H9 (cell line): ENCODE measurements at regions not wholly inside any gene's neighbourhood (a gene's known extent, or its start where the extent isn't known, plus 50 kb on each side); places are given as distances from the start of the nearest gene placed in this dataset.
"Not testable (repeated sequence)": the region's sequence is repeated elsewhere in the genome, so short reads cannot be mapped to it uniquely, and the experiment has no call there.

Experiments used
- DNase-seq: peaks from one replicate; pipeline ENCODE4 v3.0.0-alpha.2; 2017
- H2AFZ ChIP-seq: one replicate; pipeline ENCODE4 v1.6.1; 2013; ENCODE audit warnings: mild to moderate bottlenecking, low read length, control low read depth, moderate library complexity
- H2AK5ac ChIP-seq: 2 replicates; pipeline ENCODE4 v1.6.1; 2013; ENCODE audit warnings: low read length, control low read depth, mixed read lengths; ENCODE audit not compliant: insufficient read length
- H2BK120ac ChIP-seq: one replicate; pipeline ENCODE4 v1.6.1; 2013; ENCODE audit warnings: low read depth, mild to moderate bottlenecking, low read length, control low read depth, inconsistent platforms; ENCODE audit not compliant: poor library complexity, severe bottlenecking
- H2BK12ac ChIP-seq: 2 replicates; pipeline ENCODE4 v1.6.1; 2013; ENCODE audit warnings: low read length, control low read depth, mixed read lengths, low read depth; ENCODE audit not compliant: insufficient read length
- H2BK15ac ChIP-seq: 2 replicates; pipeline ENCODE4 v1.6.1; 2013; ENCODE audit warnings: low read depth, low read length, control low read depth
- H2BK20ac ChIP-seq: one replicate; pipeline ENCODE4 v1.6.1; 2013; ENCODE audit warnings: low read depth, mild to moderate bottlenecking, low read length, control low read depth, inconsistent platforms; ENCODE audit not compliant: poor library complexity, severe bottlenecking
- H2BK5ac ChIP-seq: 2 replicates; pipeline ENCODE4 v1.6.1; 2013; ENCODE audit warnings: low read length, control low read depth, mixed read lengths; ENCODE audit not compliant: insufficient read length
- H3K14ac ChIP-seq: 2 replicates; pipeline ENCODE4 v1.6.1; 2013; ENCODE audit warnings: low read length, control low read depth; ENCODE audit not compliant: insufficient read depth
- H3K18ac ChIP-seq: 2 replicates; pipeline ENCODE4 v1.6.1; 2013; ENCODE audit warnings: low read depth, mild to moderate bottlenecking, mixed read lengths, low read length, control low read depth; ENCODE audit not compliant: insufficient read length
- H3K23ac ChIP-seq: 2 replicates; pipeline ENCODE4 v1.6.1; 2013; ENCODE audit warnings: low read length, control low read depth, mixed read lengths, low read depth; ENCODE audit not compliant: insufficient read length
- H3K23me2 ChIP-seq: 2 replicates; pipeline ENCODE4 v1.6.1; 2013; ENCODE audit warnings: low read depth, mild to moderate bottlenecking, mixed read lengths, low read length, control low read depth; ENCODE audit not compliant: insufficient read length, poor library complexity, severe bottlenecking
- H3K27ac ChIP-seq: 2 replicates; pipeline ENCODE4 v1.5.1; 2013; ENCODE audit warnings: low read length, control low read depth, mixed read lengths, low read depth; ENCODE audit not compliant: insufficient read length
- H3K27me3 ChIP-seq: 2 replicates; pipeline ENCODE4 v1.6.1; 2013; ENCODE audit warnings: low read length, control low read depth, inconsistent platforms; ENCODE audit not compliant: insufficient read depth
- H3K4ac ChIP-seq: 2 replicates; pipeline ENCODE4 v1.6.1; 2013; ENCODE audit warnings: low read depth, mild to moderate bottlenecking, control low read depth, inconsistent platforms, low read length, moderate library complexity
- H3K4me1 ChIP-seq: 2 replicates; pipeline ENCODE4 v1.6.1; 2013; ENCODE audit warnings: low read length, control low read depth, inconsistent platforms; ENCODE audit not compliant: insufficient read depth
- H3K4me2 ChIP-seq: 2 replicates; pipeline ENCODE4 v1.6.1; 2013; ENCODE audit warnings: low read length, control low read depth, mixed read lengths; ENCODE audit not compliant: insufficient read length, insufficient read depth
- H3K56ac ChIP-seq: 2 replicates; pipeline ENCODE4 v1.6.1; 2013; ENCODE audit warnings: low read depth, mild to moderate bottlenecking, mixed read lengths, low read length, control low read depth; ENCODE audit not compliant: insufficient read length
- H3K79me1 ChIP-seq: 2 replicates; pipeline ENCODE4 v1.6.1; 2013; ENCODE audit warnings: low read depth, mild to moderate bottlenecking, moderate library complexity, low read length, control low read depth, inconsistent platforms; ENCODE audit not compliant: insufficient read depth, poor library complexity, severe bottlenecking
- H3K79me2 ChIP-seq: 2 replicates; pipeline ENCODE4 v1.6.1; 2013; ENCODE audit warnings: low read length, control low read depth, inconsistent platforms; ENCODE audit not compliant: insufficient read depth
- H3K9ac ChIP-seq: 2 replicates; pipeline ENCODE4 v1.6.1; 2013; ENCODE audit warnings: low read length, control low read depth, mixed read lengths; ENCODE audit not compliant: insufficient read length; ENCODE audit errors: extremely low read depth
- H3K9me3 ChIP-seq: one replicate; pipeline ENCODE4 v1.6.1; 2013; ENCODE audit warnings: low read depth, low read length, inconsistent platforms; ENCODE audit not compliant: control insufficient read depth
- H3T11ph ChIP-seq: one replicate; pipeline ENCODE4 v1.6.1; 2013; ENCODE audit warnings: mild to moderate bottlenecking, low read length, control low read depth, inconsistent platforms
- H4K20me1 ChIP-seq: one replicate; pipeline ENCODE4 v1.6.1; 2013; ENCODE audit not compliant: control insufficient read depth, insufficient read length, insufficient read depth
- H4K5ac ChIP-seq: 2 replicates; pipeline ENCODE4 v1.6.1; 2013; ENCODE audit warnings: low read depth, mild to moderate bottlenecking, mixed read lengths, low read length, control low read depth; ENCODE audit not compliant: insufficient read length
- H4K8ac ChIP-seq: replicated peaks from 2 replicates; pipeline ENCODE4 v1.6.1; 2013; ENCODE audit warnings: low read length, control low read depth, mixed read lengths, low read depth; ENCODE audit not compliant: insufficient read length
- H4K91ac ChIP-seq: 2 replicates; pipeline ENCODE4 v1.6.1; 2013; ENCODE audit warnings: low read depth, mild to moderate bottlenecking, moderate library complexity, mixed read lengths, low read length, control low read depth; ENCODE audit not compliant: insufficient read length
- H3K27ac Mint-ChIP-seq, 3 experiments: 2 replicates in 2 of 3; 3 replicates in 1 of 3; pipeline ENCODE4 v1.8.0; 2020 to 2021; ENCODE audit warnings: mixed read lengths in 3 of 3, mild to moderate bottlenecking in 1 of 3, moderate library complexity in 1 of 3
- H3K27me3 Mint-ChIP-seq: 2 replicates; pipeline ENCODE4 v1.8.0; 2021; ENCODE audit warnings: low read depth, mild to moderate bottlenecking, moderate library complexity, mixed read lengths
- H3K36me3 Mint-ChIP-seq, 3 experiments: 2 replicates in 2 of 3; 3 replicates in 1 of 3; pipeline ENCODE4 v1.8.0; 2020 to 2021; ENCODE audit warnings: low read depth in 3 of 3, mixed read lengths in 3 of 3; ENCODE audit not compliant: insufficient read depth in 1 of 3
- H3K4me1 Mint-ChIP-seq, 2 experiments: 2 replicates each; pipeline ENCODE4 v1.8.0; 2020; ENCODE audit warnings: mixed read lengths in 2 of 2
- H3K4me3 Mint-ChIP-seq, 2 experiments: 2 replicates in 1 of 2; 3 replicates in 1 of 2; pipeline ENCODE4 v1.8.0; 2020 to 2021; ENCODE audit warnings: mild to moderate bottlenecking in 2 of 2, mixed read lengths in 2 of 2, moderate library complexity in 1 of 2
- H3K9me3 Mint-ChIP-seq, 2 experiments: 2 replicates in 1 of 2; 3 replicates in 1 of 2; pipeline ENCODE4 v1.8.0; 2020; ENCODE audit warnings: mild to moderate bottlenecking in 2 of 2, mixed read lengths in 2 of 2, moderate library complexity in 1 of 2
- WGBS: extraction: QIAGEN DNeasy Blood & Tissue Kit; methylation state at CpG from one replicate; pipeline ENCODE4 v1.1.7; 2013; ENCODE audit warnings: missing lambda C conversion rate, low lambda C conversion rate, mixed read lengths; ENCODE audit not compliant: insufficient read length; ENCODE audit errors: extremely low coverage; 5-methylcytosine and 5-hydroxymethylcytosine counted together

- not testable (repeated sequence) for H3K27me3 ChIP-seq, H3K9ac ChIP-seq, H2BK12ac ChIP-seq, H4K5ac ChIP-seq, H3K4me1 Mint-ChIP-seq, H3K9me3 Mint-ChIP-seq, H3K4me3 Mint-ChIP-seq, H3K27ac Mint-ChIP-seq, H2BK15ac ChIP-seq, H2BK20ac ChIP-seq, H3K4ac ChIP-seq, H3T11ph ChIP-seq, DNase-seq, H3K79me1 ChIP-seq, H4K91ac ChIP-seq, H3K23ac ChIP-seq, H3K27me3 Mint-ChIP-seq, H3K36me3 Mint-ChIP-seq, H3K14ac ChIP-seq, H3K18ac ChIP-seq, H2BK120ac ChIP-seq, H3K56ac ChIP-seq, H3K23me2 ChIP-seq, H4K8ac ChIP-seq, H3K79me2 ChIP-seq, H3K4me2 ChIP-seq, H2AFZ ChIP-seq, H2AK5ac ChIP-seq, H3K27ac ChIP-seq, H4K20me1 ChIP-seq, H3K9me3 ChIP-seq, H3K4me1 ChIP-seq, H2BK5ac ChIP-seq
- no CpG with 5 or more reads among the region's 5 CpGs for WGBS
Measured at GRCh38 chr1:120529475-120530089, 114.7 kb downstream of the NBPF8 start.

DNA sequence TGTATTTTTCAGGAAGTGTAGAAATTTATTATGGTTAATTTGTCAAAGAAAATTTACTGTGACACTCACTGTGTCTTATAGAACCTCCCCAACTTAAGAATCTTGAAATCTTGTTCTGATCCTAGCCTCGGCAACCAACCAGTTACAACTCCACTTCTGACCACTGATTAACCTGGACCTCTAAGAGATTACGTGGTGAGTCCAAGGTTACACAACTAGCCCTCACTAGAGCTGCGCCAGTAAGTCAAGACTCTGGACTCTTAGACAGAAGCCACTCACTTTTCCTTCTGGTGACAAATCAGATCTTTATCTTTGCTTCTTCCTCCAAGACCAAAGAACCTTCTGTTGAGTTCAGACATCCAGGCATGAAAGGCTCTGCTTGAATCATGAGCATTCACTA lies 116.6 kb downstream of the NBPF8 start:
- not testable (repeated sequence) for H3K79me1 ChIP-seq, DNase-seq, H4K91ac ChIP-seq, H3T11ph ChIP-seq, H4K8ac ChIP-seq, H3K18ac ChIP-seq, H3K27ac Mint-ChIP-seq, H2BK120ac ChIP-seq, H3K9ac ChIP-seq, H3K56ac ChIP-seq, H3K9me3 ChIP-seq, H2AK5ac ChIP-seq, H2BK5ac ChIP-seq, H3K9me3 Mint-ChIP-seq, H3K14ac ChIP-seq, H3K79me2 ChIP-seq, H2AFZ ChIP-seq, H2BK20ac ChIP-seq, H3K4me2 ChIP-seq, H2BK12ac ChIP-seq, H3K36me3 Mint-ChIP-seq, H3K27ac ChIP-seq, H3K23me2 ChIP-seq, H2BK15ac ChIP-seq, H4K20me1 ChIP-seq, H3K4me1 ChIP-seq, H3K27me3 ChIP-seq, H3K4me1 Mint-ChIP-seq, H3K27me3 Mint-ChIP-seq, H3K4ac ChIP-seq, H4K5ac ChIP-seq, H3K23ac ChIP-seq, H3K4me3 Mint-ChIP-seq
- WGBS, result no CpG with 5 or more reads among the region's 3 CpGs
